HG03280 (cell line): ENCODE measurements at regions not wholly inside any gene's neighbourhood (a gene's known extent, or its start where the extent isn't known, plus 50 kb on each side); places are given as distances from the start of the nearest gene placed in this dataset.

Source experiments
- ATAC-seq: cut with Tn5 transposase; IDR thresholded peaks from one replicate; pipeline ENCODE4 v1.9.1; 2021; ENCODE audit warnings: mild to moderate bottlenecking, moderate library complexity; ENCODE audit not compliant: unreplicated experiment

GRCh38 chr5:61820836-61821235 lies 485.2 kb upstream of the KIF2A start:
- no peak for ATAC-seq

DNA sequence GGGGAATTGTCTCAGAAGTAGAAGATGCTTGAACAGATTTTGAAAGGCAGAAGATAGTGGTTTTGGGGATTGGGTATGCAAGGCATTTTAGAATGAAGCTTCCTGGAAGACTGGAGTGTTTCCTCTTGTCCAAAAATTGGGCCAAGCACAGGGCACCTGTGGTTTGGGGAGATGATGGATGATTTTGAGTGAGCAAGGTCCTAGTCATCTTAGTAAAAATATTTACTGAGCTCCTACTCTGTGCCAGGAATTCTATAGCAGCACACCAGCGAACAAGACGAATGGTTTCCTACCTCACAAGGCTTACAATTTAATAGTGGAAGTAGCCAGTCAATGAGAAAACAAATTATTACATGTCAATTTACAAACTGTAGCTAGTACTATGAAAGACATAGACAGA lies 484.4 kb upstream of the KIF2A start:
- no peak for ATAC-seq

- ATAC-seq = no peak
Measured at GRCh38 chr5:61822584-61822983, 483.4 kb upstream of the KIF2A start.

DNA sequence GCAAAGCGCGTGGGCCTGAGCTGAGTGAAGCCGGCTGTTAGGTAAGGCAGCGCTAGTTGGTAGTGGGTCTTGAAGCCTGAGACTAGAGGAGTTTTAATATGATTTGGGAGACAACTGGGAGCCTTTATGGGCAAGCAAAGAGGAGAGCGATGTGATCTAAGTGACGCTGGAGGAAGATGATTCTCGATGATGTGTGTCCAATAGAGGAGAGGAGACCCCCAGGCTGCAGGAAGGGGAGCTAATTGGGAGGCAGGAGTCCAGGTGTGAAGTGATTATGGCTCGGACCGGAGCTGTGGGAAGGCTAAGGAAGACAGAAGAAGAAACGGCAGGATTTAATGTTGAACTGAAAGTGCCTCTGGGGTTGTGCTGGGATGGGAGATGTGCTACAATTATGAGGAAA lies 482.9 kb upstream of the KIF2A start:
- no peak for ATAC-seq

- no peak for ATAC-seq
Measured at GRCh38 chr5:61823781-61824180, 482.2 kb upstream of the KIF2A start.

DNA sequence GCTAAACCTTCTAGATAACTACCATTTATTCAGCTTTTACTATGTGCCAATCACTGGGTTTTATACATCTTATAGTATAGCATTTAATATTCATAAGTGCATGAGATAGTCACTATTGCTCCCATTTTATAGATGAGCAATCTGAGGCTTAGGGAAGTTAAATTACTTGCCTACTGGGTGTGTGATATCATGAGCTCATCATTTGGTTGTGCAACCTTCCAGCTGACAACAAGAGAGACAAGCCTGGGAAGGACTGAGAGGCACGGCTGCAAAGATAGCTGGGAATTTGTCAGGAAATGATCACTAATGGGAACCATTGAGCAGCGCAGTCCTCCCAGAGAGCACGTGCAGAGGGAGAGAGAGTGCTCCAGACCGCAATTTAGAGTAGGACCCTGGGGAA lies 481.6 kb upstream of the KIF2A start:
- ATAC-seq = no peak

DNA sequence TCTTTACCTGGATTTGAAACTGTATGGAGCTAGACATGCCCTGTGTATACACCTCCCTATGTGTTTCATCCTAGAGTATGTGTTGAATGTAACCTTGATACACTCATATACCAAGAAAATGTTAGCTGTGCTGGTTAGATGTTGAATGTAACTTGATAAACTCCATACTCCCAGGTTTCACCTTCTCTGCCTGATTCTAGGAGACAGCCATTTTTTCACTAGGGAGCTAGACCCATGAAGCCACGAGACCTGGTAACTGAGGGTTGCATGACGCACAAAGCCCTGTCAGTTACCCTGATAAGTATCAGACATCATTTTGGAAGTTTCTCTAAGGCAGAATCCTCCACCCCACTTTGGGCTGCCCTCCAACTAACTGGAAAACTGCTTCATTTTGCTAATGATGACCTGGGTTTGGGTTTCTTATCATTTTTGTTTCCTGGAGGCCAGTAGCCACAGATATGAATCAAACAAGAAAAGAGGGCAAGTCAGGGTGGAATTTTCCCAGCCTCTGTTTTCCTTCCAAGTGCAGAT lies 478.5 kb upstream of the KIF2A start:
- ATAC-seq = no peak

GRCh38 chr5:61828856-61829255 lies 477.1 kb upstream of the KIF2A start:
- no peak for ATAC-seq

- ATAC-seq = no peak
Measured at GRCh38 chr5:61831736-61832135, 474.3 kb upstream of the KIF2A start.

GRCh38 chr5:61837788-61838187 lies 468.2 kb upstream of the KIF2A start:
- no peak for ATAC-seq

- ATAC-seq = no peak
Measured at GRCh38 chr5:61840361-61840760, 465.6 kb upstream of the KIF2A start.

DNA sequence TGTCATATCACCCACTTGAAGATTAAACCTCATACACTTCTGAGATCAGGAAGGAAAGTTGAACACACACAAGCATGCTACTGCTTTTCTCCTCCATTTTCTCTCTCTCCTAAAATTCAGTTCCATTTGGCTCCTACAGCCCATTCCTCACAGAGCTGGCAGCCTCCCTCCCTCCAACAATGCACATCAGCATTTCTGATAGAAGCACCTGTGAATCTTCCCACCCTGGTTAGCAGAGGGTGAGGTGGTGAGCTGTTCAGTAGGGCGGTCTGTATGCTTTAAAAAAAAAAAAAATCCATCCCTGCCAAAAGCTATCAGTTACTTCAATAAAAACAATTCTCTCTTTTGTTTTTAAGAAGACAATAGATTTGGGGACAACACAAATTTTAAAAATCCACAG lies 463.2 kb upstream of the KIF2A start:
- no peak for ATAC-seq

GRCh38 chr5:61850696-61851095 lies 455.3 kb upstream of the KIF2A start:
- ATAC-seq = no peak

DNA sequence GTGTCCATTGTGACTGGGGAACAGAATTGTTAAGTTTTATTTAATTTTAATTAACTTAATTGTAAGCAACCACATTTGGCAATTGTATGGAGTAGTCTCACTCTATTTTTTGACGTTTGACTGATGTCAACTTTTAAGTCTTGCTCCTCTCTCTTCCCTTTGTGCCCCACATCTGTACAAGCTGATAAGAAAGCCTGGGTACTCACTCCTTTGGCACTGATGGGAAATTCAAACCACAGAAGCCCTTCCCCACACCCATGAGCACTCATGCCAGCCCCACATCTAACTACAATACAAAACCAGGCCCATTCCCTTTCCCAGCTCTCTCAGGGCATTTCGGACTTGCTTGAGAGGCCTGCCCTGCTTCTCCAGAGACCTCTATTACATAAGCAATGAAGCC lies 451.5 kb upstream of the KIF2A start:
- ATAC-seq = no peak

DNA sequence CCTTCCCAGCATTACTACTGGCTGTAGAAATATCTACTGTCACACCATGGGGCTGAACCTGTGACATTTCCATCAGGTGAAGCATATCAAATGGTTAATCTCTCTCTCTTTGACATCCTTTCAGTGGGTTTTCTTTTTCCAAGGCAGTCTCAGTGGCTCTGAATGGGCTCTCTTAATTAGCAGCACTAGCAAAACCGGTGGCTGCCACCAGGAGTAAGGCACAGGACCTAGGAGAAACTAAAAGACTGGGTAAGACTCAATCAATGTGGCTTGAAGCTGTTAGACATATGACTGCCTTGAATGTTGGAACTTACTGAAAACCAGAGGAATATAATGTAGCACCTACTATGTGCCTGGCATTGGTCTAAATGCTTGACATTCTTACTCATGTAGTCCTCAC lies 445.0 kb upstream of the KIF2A start:
- no peak for ATAC-seq

- ATAC-seq = peak; percentile 50
Measured at GRCh38 chr5:61866930-61867329, 439.1 kb upstream of the KIF2A start.

DNA sequence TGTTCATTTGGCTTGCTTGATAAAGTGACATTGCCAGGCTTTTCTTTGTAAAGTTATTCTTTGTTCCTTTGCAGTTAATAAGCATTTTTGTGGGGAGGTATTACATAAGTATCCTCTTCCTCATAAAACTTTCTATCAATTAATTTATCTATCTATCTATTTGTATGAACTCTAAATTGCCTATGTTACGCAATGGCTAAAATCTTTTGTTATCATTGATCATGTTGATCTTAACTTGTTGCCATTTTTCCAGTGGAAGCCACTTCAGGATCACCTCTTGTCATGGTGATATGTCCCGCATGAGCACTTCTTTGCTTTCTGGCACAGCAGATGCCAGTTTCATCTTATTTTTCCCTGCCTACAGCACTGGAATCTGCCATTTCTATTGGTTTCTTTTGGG lies 436.7 kb upstream of the KIF2A start:
- ATAC-seq = no peak

DNA sequence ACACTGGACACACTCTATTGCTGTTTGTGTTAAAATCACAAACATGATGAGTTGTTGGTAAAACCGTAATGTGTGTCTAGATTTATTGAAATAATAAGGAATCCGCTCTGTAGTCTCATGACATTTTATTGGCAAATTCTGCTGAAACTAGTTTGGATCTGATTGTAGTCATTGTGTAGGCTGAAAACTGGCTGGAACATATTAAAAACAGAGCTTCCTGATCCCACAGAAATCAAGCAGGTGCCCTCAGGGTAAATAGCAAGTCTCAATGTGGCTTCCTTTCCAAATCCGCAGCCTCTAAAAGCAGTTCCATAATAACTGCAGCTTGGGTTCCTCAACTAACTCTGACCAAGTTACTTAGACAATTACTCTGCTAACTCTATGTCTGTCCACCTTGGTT lies 427.5 kb upstream of the KIF2A start:
- ATAC-seq = no peak

DNA sequence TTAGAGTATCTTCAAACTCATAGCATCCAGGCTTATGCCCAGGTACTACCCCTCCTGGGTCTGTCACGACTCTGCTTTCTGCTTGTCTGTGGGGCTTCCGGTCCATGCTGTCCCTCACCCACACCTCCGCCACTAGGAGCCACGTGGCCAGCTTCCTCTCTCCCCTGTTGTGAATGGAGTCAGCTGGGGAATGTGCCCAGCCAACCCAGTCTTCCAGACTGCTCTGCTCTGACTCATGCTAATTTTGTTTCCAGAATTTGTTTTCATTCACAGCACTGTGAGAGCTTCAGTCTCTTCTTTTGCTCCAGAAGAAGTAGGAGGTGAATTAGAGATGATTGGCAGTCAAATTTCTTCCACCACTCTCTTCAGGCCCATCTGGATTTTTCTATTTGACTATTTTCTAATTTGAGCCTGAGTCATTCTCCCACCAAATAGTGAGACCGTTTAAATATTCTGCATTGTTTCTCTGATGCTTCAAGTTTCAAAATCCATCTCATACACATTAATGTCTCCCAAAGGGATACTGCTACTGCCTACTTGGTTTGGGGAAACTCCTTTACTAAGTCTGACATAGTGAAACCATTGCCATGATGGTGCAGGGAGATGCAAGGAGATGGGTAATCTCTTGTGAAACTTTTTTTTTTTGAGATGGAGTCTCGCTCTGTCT lies 424.1 kb upstream of the KIF2A start:
- no peak for ATAC-seq

DNA sequence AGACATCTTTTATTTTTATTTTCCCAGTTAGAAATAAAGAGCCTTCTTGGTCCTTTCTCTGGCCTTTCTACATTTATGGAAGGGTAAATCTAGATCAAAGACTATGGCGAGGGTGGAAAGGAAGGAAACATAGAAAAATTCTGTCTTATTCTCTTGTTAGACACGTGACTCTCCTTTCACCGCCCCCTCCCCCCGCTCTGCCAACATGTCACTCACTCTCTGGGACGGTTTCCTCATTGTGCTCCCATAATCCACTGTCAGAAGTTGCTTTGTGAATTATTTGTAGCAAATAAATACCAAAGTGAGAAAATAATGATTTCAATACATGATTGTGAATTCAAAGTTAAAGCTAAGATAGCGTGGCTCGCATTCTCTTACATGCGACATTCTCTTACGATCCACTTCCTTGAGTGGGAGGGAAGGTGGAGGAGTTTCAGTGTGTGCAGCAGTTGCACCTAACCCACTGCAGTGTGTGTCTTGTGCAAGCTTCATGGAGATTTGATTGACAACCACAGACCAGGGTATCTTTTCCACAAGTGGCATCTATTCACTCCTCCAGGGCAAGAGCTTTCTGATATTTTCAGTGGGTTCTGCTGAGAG lies 423.0 kb upstream of the KIF2A start:
- ATAC-seq = no peak

- no peak for ATAC-seq
Measured at GRCh38 chr5:61884252-61884855, 421.7 kb upstream of the KIF2A start.

DNA sequence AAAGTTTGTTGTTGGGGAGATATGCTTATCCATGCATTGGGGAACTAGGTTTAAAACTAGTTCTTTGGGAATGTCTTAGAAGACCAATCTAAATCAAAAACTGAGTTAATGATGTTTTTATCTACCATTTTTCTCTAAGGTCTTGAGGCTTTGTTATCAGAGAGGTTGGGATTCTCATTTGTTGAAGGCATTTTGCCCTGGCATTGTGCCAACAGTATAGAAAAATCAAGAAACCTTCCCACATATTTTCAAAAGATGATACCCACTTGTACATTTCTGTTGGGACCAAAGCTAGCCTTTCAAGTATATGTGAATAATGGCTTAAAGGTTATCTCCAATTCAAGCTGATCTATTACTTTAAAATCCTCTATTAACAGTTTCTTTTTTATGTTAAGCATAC lies 419.8 kb upstream of the KIF2A start:
- no peak for ATAC-seq
